Stomach (tissue), 4 donors: ENCODE measurements at regions not wholly inside any gene's neighbourhood (a gene's known extent, or its start where the extent isn't known, plus 50 kb on each side); places are given as distances from the start of the nearest gene placed in this dataset.

ENCODE experiments used
- CTCF ChIP-seq, 7 experiments: fragments of 450-650 bp in 4 of 7; fragments of 200-600 bp in 3 of 7; sonication (generic) in 3 of 7; IDR thresholded peaks; one replicate each; pipeline ENCODE4 v1.5.1; 2016 to 2019; ENCODE audit warnings: antibody characterized with exemption in 7 of 7, control low read depth in 2 of 7, mild to moderate bottlenecking in 1 of 7
- EP300 ChIP-seq: sonication (generic); formaldehyde crosslinking; IDR thresholded peaks from one replicate; pipeline ENCODE4 v1.6.1; 2017; ENCODE audit warnings: antibody characterized with exemption

- TF ChIP-seq CTCF (IDR thresholded peaks at IDR 0.05) (no peak), EP300 (no peak)
Measured at GRCh38 chr2:241964133-241964532, 94.6 kb downstream of the RTP5 start.
